ENCODE measurements at regions not wholly inside any gene's neighbourhood (a gene's known extent, or its start where the extent isn't known, plus 50 kb on each side); places are given as distances from the start of the nearest gene placed in this dataset.
"Not testable (repeated sequence)": the region's sequence is repeated elsewhere in the genome, so short reads cannot be mapped to it uniquely, and the experiment has no call there.

GRCh38 chr1:116292929-116293725 lies 79.9 kb upstream of the ATP1A1 start:
- in situ Hi-C loops (cut with MboI; ENCODE audit: low pct_ligation_motif_present in 1 of 4, low pct_unique_long_range_greater_than_20kb in 1 of 4, low sequenced_read_pairs in 3 of 4) (no loop called here), intact Hi-C loops (cut with DNase I; ENCODE audit: low total_unique reads) (no loop called here)
- no peaks in the 10 kb centered on the region for H3K4me1 ChIP-seq
- no peaks in the 10 kb centered on the region for H3K36me3 ChIP-seq
- no peak for TF ChIP-seq POLR2A (IDR thresholded peaks at IDR 0.05)
- no peak for TF ChIP-seq POLR2AphosphoS5 (IDR thresholded peaks at IDR 0.05)
- no peak for TF ChIP-seq CTCF (IDR thresholded peaks at IDR 0.05)
- TF ChIP-seq EP300 (IDR thresholded peaks at IDR 0.05; ENCODE audit: low read depth) = no peak
- no peak overlapping the region for H3K27ac ChIP-seq
- no peaks in the 10 kb centered on the region for H3K9me3 ChIP-seq
- 56 to 68% methylated on average over 4 to 5 of the region's 5 CpGs for WGBS, 2 donors (ENCODE audit: low coverage in 1 of 2)
- no peak for DNase-seq
- H3K4me3 ChIP-seq = no peak overlapping the region
- H3K27me3 ChIP-seq = no peaks in the 10 kb centered on the region

- DNase-seq = no peak
- Histone ChIP-seq H3K27ac (no peak overlapping the region), H3K4me1 (peaks cover 0 to 4% (median under 1%) of the 10 kb centered on the region in 4 donors), H3K36me3 (no peaks in the 10 kb centered on the region), H3K27me3 (no peaks in the 10 kb centered on the region), H3K4me3 (no peak overlapping the region), H3K9me3 (no peaks in the 10 kb centered on the region)
- in situ Hi-C loops (cut with MboI; ENCODE audit: low pct_ligation_motif_present in 1 of 4, low pct_unique_long_range_greater_than_20kb in 1 of 4, low sequenced_read_pairs in 3 of 4) = no loop called here
- no peak for TF ChIP-seq POLR2A (IDR thresholded peaks at IDR 0.05)
- TF ChIP-seq EP300 (IDR thresholded peaks at IDR 0.05; ENCODE audit: low read depth) = no peak
- no peak for TF ChIP-seq CTCF (IDR thresholded peaks at IDR 0.05)
- no peak for TF ChIP-seq POLR2AphosphoS5 (IDR thresholded peaks at IDR 0.05)
- WGBS, 2 donors (ENCODE audit: low coverage in 1 of 2) = 92 to 94% methylated on average over 6 to 13 of the region's 18 CpGs
- intact Hi-C loops (cut with DNase I; ENCODE audit: low total_unique reads) = loop anchor here (5.0 kb wide), 1 partner anchor 1075 kb away; no protein-coding TSS in a partner anchor
These were observed 75.4 kb upstream of the ATP1A1 start for GRCh38 chr1:116297495-116298212.

- DNase-seq; H3K4me1 ChIP-seq; H3K27ac ChIP-seq; H3K9me3 ChIP-seq; H3K36me3 ChIP-seq; H3K27me3 ChIP-seq; H3K4me3 ChIP-seq; in situ Hi-C loops (cut with MboI; ENCODE audit: low pct_ligation_motif_present in 1 of 4, low pct_unique_long_range_greater_than_20kb in 1 of 4, low sequenced_read_pairs in 3 of 4): not testable (repeated sequence)
- intact Hi-C loops (cut with DNase I; ENCODE audit: low total_unique reads) = loop anchor here (5.0 kb wide), 1 partner anchor 1076 kb away; no protein-coding TSS in a partner anchor
- 91% methylated on average over 12 of the region's 15 CpGs; no CpG with 5 or more reads in 1 of the 2 donors for WGBS, 2 donors (ENCODE audit: low coverage in 1 of 2)
These were observed 74.8 kb upstream of the ATP1A1 start for GRCh38 chr1:116298213-116298579.

- no peak overlapping the region for H3K27ac ChIP-seq
- 93 to 100% methylated on average over 2 to 4 of the region's 4 CpGs for WGBS, 2 donors (ENCODE audit: low coverage in 1 of 2)
These were observed 74.3 kb upstream of the ATP1A1 start for GRCh38 chr1:116298746-116299145.

More at GRCh38 chr1:116298746-116299145, 74.3 kb upstream of the ATP1A1 start:
- Histone ChIP-seq H3K36me3 (no peaks in the 10 kb centered on the region), H3K27me3 (no peaks in the 10 kb centered on the region), H3K9me3 (no peaks in the 10 kb centered on the region), H3K4me1 (peaks cover 0 to 4% (median 2%) of the 10 kb centered on the region in 4 donors), H3K4me3 (no peak overlapping the region)
- DNase-seq = no peak
- TF ChIP-seq POLR2AphosphoS5 (IDR thresholded peaks at IDR 0.05) (no peak), EP300 (IDR thresholded peaks at IDR 0.05; ENCODE audit: low read depth) (no peak), POLR2A (IDR thresholded peaks at IDR 0.05) (no peak), CTCF (IDR thresholded peaks at IDR 0.05) (no peak)
- intact Hi-C loops (cut with DNase I; ENCODE audit: low total_unique reads) (loop anchor here (5.0 kb wide), 1 partner anchor 1076 kb away; no protein-coding TSS in a partner anchor), in situ Hi-C loops (cut with MboI; ENCODE audit: low pct_ligation_motif_present in 1 of 4, low pct_unique_long_range_greater_than_20kb in 1 of 4, low sequenced_read_pairs in 3 of 4) (no loop called here)

All from transverse colon (tissue), 4 donors.